ENCODE measurements at regions not wholly inside any gene's neighbourhood (a gene's known extent, or its start where the extent isn't known, plus 50 kb on each side); places are given as distances from the start of the nearest gene placed in this dataset.

GRCh38 chr2:2926858-2927175 lies 450.8 kb downstream of the EIPR1 start:
- TF ChIP-seq CTCF (IDR thresholded peaks at IDR 0.05; ENCODE audit: extremely low read depth, missing control alignments) = no peak
- DNase-seq (ENCODE audit: low spot score) = peak; percentile 26

GRCh38 chr2:2926009-2926857 lies 451.4 kb downstream of the EIPR1 start:
- no peak for DNase-seq (ENCODE audit: low spot score)
- no peak for TF ChIP-seq CTCF (IDR thresholded peaks at IDR 0.05; ENCODE audit: extremely low read depth, missing control alignments)

- TF ChIP-seq CTCF (IDR thresholded peaks at IDR 0.05; ENCODE audit: extremely low read depth, missing control alignments) = no peak
- DNase-seq (ENCODE audit: low spot score) = no peak
These were observed 455.5 kb downstream of the EIPR1 start for GRCh38 chr2:2922156-2922555.

GRCh38 chr2:2921011-2921720 lies 456.5 kb downstream of the EIPR1 start:
- DNase-seq (ENCODE audit: low spot score) = no peak
- no peak for TF ChIP-seq CTCF (IDR thresholded peaks at IDR 0.05; ENCODE audit: extremely low read depth, missing control alignments)

GRCh38 chr2:2919574-2920365 lies 457.8 kb downstream of the EIPR1 start:
- DNase-seq (ENCODE audit: low spot score) = no peak
- no peak for TF ChIP-seq CTCF (IDR thresholded peaks at IDR 0.05; ENCODE audit: extremely low read depth, missing control alignments)

GRCh38 chr2:2919026-2919425 lies 458.6 kb downstream of the EIPR1 start:
- DNase-seq (ENCODE audit: low spot score) = no peak
- TF ChIP-seq CTCF (IDR thresholded peaks at IDR 0.05; ENCODE audit: extremely low read depth, missing control alignments) = no peak

- TF ChIP-seq CTCF (IDR thresholded peaks at IDR 0.05; ENCODE audit: extremely low read depth, missing control alignments) = no peak
These were observed 461.0 kb downstream of the EIPR1 start for GRCh38 chr2:2916621-2917020.

More at GRCh38 chr2:2916621-2917020, 461.0 kb downstream of the EIPR1 start:
- no peak for DNase-seq (ENCODE audit: low spot score)
